Hematopoietic multipotent progenitor cell treated with erythropoietin and hydrocortisone succinate and interleukin-3 and kit ligand, for 6 days (in vitro differentiated cells): ENCODE measurements at regions not wholly inside any gene's neighbourhood (a gene's known extent, or its start where the extent isn't known, plus 50 kb on each side); places are given as distances from the start of the nearest gene placed in this dataset.

Experiments used
- DNase-seq: peaks from one replicate; pipeline ENCODE4 v3.0.0-alpha.2; 2015

DNA sequence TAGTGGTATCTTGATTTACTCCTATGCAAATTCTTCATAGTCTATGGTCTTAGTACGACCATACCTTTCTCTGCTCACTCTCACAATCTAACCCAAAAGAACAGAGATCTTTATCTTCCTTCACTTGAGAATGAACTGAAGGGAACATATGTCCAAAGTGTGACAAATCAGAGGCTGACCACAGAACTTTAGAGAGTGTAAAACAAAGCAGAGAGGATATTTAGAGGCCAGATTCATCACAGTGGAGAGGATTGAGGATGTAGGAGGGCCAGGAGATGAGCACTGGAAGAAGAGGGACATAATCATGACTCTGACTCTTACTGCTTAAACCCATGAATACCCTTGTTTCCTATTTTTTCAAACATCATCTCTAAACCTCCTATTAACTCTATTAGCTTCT, 935.3 kb upstream of the PHF14 start:
- no peak for DNase-seq

DNA sequence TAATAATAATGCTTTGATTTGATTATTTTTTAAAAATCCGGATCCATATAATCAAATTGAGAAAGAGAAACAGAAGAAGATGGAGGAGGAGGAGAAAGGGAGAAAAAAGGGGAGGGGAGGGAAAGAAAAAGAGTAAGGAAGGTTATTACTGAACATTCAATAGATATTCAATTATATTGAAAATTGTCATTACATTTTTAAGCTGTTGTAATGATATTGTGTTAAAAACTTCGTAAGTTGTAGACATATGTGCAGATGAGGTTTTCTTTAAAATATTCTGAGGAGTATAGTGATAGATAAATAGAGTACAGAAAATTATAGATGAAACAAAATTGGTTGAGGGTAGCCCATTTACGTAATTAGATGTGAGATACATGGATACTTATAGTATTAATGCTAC, 933.0 kb upstream of the PHF14 start:
- no peak for DNase-seq

DNA sequence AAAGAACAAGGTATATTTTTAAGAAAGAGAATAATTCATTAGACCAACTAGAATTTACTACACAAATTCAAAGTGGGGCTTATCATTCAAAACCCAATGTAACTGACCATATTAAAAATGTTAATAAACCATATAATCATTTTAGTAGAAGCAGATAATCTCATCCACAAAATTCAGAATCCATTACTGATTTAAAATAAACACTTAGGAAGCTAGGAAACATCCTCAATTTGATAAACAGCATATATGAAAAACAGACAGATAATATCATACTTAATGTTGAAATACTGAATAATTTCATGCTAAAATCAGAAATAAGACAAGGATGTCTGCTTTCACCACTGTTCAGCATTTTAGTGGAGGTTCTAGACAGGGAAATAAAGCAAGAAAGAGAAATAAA, 902.8 kb upstream of the PHF14 start:
- DNase-seq, result no peak

DNA sequence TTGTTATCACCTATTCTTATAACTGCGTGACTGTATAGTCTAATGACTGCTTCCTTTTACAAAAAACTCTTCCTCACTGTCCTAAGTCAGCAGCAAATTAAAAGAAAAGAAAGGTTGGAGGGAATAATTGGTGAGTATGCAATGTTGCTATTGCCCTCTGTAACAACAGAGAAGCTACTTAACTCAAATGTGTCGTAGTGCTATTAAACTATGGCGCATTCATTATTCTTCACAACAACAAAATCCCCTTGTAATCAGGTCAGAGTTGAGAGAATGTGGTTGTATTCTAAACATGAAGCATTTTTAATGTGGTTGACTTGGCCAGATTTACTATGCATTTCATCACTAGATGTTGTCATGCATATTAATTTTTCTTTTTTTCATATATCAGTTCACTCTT, 897.8 kb upstream of the PHF14 start:
- no peak for DNase-seq

DNA sequence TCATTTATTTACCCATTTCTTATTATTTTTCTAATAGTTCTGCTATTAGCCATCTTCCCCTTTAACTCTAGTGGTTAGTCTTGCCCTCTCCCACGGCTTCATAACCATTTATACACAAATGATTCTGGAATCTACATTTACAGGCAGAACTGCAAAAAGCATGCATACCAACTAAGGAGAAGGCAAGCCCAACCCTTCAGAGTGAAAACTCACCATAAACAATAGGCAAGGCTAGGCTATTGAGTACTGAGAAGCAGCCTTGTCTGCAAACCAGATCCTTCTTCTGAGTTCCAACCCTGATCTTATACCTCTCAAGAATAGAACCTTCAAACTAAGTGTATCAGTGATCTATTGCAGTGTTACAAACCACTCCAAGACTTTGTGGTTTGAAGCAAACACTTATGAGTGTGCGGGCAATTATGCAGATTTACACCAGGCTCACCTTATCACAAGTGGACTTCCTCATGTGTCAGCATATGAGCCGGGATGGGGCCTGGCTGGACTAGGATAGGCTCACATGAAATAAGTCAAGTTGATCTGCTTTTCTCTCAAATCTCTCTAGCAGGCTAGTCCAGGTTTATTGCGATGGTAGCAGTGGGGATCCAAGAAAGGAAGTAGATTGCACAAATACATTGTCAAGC, 896.9 kb upstream of the PHF14 start:
- no peak for DNase-seq

DNA sequence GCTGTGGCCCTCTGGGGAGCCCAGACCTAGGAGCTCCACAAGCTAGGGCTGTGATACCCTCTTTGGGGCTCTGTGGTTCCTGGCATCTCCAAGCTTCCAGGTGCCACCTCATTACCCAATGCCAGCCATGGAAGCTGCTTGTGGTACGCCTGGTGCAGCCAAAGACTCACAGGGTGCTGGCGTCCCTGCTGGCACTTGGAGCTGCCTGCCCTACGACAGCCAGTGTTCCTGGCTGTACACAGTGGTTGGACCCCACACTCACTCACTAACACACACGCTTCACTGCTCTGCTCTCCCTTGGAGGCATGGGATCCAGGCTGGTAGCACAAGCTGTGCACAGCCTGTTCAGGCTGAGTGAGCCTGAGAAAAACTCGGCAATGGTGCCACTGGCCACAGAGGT, 894.1 kb upstream of the PHF14 start:
- no peak for DNase-seq

DNA sequence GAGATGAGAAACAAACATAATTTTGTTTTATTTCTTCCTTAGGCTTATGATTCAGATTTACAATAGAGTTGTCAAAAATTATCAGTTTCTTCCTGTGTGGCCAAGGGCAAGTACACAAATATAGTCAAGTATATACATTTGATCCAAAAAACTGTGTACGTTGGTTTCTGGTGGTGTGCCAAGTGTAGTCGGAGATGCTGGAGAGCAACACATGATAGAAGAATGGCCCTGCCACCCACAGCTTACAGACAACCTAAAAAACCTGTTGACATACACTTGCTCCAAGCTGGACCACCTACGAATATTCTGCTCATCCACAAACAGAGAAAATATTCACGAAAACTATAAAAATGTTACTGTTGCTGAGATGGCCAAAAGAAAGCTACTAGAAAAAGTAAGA, 890.8 kb upstream of the PHF14 start:
- no peak for DNase-seq

DNA sequence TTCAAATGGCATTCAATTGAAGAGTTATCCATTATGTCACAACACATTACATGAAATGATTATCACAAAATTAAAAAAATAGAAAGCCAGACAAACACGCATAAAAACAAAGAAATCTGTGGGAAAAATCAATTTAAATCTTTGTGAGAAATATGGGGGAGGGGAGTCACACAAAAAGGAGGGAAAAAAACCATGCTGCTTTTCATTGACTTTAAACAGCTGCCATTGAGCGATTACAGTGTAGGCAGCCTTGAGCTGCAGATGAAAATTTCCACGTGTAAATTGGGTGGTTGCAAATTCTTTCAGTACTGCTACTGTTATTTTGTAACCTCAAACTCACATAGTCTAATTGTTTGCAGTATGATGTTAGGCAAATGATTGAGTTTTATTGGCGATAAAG, 889.9 kb upstream of the PHF14 start:
- no peak for DNase-seq

DNA sequence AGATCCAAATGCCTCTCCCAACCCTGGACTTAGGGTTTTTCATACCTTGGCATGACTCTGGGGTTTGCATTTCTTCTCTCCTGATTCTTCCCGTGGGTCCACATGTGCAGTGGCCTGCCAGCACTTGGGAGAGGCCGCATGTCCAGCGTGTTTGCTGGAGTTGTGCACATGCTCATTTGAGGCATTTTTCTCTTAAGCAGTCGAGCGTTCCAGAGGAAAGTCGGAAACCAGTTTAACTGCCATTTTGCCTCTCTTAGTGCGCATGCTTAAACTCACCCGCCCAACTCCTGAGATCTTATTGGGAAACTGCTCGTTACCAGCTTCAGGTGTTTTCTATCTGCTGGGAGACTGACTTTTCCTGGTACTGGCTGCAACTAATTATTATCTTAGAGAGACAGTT, 888.4 kb upstream of the PHF14 start:
- DNase-seq, result no peak

DNA sequence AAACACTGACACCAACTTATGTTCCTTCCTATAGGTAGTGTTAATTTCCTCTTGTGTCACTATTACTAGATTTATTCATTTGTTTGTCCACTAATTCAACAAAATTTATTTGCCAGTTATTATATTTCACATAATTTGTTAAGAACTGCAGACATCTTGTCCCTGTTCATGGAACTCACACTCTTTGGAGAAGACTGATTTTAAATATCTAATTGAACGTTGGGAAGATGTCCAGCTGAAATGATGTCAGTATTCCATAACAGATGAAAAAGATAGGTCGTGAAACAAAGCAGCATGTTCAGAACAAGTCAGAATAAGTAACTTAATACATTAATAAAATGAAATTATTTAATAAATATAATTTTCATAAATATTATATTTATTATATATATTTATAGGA, 873.1 kb upstream of the PHF14 start:
- no peak for DNase-seq

DNA sequence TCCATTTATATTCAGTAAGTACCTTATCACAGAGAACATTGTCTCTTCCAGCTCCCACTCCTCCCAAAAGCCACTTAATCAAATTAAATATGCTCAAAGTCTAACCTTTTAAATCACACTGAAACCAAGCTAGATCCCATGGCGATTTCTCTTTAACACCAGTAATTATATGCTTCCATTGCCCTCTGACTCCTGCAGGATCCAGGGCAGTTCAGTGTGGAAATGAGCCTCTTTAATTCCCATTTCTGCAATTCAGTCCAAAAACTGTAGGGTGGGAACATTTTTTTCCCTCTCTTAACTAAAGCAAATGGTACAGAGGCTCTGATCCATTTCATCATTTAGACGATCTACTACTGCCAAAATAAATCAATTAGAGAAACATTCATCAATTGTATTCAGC, 872.3 kb upstream of the PHF14 start:
- DNase-seq, result no peak

DNA sequence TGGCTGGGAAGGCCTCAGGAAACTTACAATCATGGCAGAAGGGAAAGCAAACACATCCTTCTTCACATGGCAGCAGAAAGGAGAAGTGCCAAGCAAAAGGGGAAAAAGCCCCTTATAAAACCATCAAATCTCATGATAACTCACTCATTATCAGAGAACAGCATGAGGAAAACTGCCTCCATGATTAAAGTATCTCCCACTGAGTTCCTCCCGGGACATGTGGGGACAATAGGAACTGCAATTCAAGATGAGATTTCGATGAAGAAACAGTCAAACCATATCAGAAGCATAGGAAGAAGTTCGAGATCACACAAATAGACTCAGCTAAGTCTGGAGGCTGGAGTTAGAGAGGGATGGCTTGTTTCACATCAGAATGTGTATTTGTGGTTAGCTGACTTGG, 869.4 kb upstream of the PHF14 start:
- DNase-seq, result no peak

DNA sequence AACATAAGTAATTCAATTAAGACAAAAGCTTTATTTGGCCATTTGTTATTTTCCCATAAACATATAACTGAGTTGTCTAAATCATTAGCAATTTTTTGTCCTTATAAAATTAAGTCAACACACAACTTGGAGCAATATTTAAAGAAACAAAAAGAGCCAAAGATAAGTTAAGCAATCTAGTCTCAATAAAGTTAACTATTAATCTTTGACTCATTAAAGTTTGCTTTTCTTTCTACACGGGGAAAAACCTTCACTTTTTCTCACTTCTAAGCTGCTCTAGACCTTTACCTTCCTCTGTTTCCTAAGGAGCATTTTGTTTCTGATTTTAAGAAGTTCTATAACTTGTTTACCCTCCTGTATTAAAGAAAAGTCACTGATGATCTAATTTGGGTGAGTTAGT, 867.1 kb upstream of the PHF14 start:
- DNase-seq, result no peak

DNA sequence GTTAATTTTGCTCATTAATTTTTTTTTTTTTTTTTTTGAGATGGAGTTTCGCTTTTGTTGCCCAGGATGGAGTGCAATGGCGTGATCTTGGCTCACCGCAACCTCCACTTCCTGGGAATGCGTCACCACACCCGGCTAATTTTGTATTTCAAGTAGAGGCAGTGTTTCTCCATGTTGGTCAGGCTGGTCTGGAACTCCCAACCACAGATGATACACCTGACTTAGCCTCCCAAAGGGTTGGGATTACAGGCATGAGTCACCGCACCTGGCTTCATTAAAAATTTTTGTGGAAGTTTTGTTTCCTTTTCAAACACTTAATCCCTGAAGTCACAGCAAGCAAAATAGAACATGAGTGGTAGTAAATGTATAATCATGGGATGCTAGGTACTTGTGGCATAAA, 857.2 kb upstream of the PHF14 start:
- DNase-seq, result no peak

DNA sequence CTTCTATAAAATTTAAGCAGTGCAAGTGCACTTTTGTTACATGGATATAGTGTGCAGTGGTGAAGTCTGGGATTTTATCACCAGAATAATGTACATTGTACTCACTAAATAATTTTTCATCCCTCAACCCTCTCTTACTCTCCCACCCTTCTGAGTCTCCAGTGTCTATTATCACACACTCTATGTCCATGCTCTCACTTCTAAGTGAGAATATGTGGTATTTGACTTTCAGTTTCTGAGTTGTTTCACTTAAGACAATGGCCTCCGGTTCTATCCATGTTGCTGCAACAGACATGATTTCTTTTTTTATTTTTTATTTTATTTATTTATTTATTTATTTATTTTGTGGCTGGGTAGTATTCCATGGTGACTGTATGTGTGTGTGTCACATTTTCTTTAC, 855.9 kb upstream of the PHF14 start:
- no peak for DNase-seq

DNA sequence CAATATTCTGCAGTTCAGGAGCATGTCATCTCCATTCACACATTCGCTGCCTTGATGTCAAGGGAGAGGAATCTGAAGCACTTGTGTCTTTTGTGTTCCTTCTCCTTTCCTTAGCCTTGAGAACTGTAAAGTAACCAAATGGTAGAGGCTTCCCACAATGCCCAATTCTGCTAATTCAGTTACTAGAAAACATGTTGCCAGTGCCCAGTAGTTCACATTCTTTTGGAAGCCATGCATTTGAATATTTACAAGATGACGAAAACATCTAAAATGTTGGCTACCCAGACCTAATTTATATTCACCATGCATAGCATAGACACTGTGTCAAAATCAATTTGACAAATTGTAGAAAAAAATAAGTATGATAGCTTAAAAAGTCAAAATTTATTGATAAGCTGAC, 852.7 kb upstream of the PHF14 start:
- DNase-seq, result no peak

DNA sequence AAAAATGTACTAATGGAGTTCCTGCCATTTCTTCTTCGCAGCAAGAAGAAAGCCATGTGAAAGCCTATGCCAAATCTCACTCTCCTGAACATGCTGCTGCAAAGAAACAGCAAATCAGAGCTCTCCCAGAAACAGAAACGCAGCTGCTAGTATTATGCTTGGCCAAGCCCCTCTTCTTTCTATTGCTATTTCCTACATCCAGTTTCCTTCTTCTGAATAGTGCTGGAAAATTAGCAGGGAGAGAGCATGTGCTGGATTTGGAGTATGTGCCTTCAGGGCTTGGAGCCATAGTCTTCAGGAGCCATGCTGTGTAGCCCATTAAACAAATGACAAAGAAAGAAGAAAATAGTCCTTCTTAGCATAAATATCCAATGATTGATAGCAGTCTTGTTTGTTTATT, 852.0 kb upstream of the PHF14 start:
- DNase-seq, result no peak

DNA sequence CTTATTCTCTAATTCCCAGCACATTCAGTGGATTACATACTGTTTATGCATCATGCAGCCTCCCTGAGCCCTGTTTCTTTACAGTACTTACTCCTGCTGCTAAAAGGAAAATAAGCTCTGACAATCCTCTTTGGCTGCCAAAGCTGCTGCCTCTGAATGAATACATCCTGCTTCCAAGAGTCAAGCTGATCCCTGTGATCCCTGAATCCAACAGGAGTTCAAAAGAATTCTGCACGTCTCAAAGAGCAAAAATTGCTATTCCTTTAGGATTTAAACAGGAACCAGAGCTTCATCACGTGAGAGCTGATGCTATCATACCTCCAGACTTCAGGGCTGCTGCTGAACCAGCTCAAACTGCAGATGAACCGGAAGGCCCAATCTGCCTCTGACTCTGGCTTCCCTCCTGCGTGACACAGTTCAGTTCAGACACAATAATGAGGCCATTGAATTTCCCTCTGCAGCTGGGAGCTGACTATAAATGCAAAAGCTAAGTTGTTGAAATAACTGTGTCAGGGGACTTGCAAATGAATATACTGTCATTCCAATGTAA, 851.0 kb upstream of the PHF14 start:
- DNase-seq, result no peak

DNA sequence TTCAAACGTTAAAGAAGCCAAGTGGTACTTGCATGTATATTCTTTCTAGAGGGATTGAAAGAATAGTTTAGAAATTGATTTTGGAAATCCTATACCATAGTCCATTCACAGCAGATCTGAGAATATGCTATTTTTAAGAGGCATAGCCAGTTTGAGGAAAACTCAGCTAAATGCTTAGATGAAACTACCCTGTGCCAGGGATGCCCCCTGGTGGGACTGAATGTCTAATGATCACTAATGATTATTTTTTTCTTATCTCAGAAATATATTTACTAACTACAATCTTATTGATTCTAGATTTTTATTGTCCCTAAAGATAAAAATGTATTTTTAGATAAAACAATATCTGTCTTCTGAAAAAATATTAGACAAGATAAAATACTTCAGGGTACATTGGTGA, 844.9 kb upstream of the PHF14 start:
- DNase-seq, result peak; percentile 60

DNA sequence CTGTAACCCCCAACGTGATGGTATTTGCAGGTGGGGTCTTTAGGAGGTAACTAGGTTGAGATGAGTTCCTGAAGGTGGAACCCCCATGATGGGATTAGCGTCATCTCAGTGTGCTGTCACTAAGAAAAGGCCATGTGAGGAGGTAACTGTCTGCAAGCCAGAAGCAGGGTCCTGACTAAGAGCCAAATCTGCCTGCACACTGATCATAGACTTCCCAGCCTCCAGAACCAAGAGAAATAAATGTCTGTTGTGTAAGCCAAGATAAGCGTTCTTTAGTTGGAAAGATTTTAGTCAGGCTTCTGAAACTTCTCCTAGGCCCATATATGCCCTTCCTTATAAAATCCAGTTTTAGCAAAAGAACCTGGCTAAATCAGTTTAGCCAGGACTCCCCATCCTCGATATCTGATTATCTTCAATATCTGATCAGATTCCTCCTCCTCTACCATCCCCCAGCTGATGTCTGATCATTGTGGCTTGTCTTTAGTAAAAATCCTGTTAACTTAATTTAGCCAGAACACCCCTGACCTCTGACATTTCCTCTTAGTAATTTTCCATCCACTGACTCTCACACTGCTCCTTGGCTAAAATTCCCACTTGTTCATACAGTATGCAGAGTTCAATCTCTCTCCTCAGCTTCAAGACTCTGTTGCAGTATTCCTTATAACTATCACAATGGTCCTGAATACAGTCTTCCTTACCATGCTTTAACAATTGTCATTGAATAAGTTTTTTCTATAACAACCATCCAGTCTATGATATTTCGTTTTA, 835.4 kb upstream of the PHF14 start:
- no peak for DNase-seq

DNA sequence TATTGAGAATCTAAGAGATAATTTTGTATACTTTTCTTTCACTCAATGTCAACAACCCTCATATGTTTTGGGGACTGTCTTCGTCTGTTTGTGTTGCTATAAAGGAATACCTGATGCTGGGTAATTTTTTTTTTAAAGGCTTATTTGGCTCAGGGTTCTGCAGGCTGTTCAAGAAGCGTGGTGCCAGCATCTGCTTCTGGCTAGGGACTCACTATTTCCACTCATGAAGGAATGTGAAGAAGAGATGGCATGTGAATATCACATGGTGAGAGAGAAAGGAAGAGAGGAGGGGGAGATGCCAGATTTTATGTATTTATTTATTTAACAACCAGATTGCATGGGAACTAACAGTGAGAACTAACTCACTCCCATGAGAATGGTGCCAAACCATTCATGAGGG, 827.4 kb upstream of the PHF14 start:
- DNase-seq, result no peak

DNA sequence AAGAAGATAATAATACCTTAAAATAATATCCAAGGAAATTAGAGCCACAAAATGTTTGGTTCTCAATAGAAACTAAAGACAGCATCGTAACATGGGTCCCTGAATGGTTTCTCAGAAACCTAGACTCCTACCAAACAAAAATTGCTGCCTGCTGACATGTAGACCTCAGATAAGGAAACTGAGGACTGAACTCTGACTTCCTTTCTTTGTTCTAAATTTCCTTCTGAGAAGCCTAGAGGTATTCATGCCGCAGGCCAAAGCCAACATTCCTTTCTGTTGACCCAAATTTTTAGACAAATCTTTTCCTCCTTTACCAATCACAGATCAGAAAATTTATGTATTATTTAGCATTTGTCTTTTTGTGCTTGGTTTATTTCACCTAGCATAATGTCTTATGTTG, 816.7 kb upstream of the PHF14 start:
- no peak for DNase-seq

DNA sequence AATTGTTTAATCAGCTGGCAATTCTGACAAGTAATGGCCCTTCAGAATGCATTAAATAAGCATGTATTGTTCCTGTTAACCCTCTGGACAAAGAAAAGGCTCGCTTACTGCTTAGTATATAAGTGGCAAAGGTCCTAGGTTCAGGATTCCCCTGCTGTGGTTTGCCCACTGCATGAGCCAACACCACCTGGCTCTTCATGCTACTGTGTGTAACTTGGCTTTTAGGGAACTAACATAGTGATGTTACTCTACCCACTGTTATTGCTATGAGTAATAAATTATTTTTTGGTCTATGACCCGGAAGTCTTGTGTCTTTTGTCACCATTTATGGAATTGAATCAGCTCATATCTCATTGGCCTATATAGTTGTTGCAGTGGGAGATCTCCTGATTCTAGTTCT, 791.7 kb upstream of the PHF14 start:
- DNase-seq, result no peak

DNA sequence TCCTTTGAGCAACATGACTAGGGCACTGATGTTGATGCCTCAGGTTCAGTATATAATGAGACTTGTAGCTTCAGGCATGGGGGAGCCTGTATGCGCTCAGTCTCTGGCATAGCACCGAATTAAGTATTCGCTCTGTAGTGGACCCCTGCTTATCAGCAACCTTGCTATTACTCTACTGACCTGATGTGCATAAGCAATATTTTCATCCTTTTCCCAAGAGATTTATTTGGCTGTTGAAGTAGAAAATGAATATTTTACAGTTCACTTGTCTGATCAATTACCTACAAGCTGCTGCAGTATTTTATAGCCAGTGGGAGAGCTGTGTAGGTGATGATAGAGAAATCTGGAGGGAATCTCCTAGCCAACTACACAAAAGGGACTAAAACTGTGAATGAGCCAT, 781.6 kb upstream of the PHF14 start:
- DNase-seq, result no peak

DNA sequence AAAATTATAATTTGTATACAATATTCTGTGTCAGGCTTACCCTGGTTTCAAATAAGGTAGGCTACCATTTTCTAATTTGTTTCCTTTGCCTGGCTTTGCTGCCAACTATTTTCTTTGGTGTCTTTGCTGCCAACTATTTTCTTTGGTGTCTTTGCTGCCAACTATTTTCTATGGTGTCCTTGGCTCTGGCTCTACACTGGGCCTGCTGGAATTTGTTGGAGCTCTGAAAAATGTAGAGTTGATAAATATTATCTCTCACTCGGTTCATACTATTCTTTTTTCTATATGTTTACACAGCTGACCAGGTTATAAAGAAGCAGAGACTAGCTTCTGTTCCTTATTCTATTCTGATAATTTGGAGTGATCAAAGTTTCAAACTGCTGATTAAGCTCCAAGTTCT, 768.0 kb upstream of the PHF14 start:
- DNase-seq, result no peak
